GM18498 (cell line): ENCODE measurements at regions not wholly inside any gene's neighbourhood (a gene's known extent, or its start where the extent isn't known, plus 50 kb on each side); places are given as distances from the start of the nearest gene placed in this dataset.
"Not testable (repeated sequence)": the region's sequence is repeated elsewhere in the genome, so short reads cannot be mapped to it uniquely, and the experiment has no call there.

Experiments used
- ATAC-seq: cut with Tn5 transposase; IDR thresholded peaks from one replicate; pipeline ENCODE4 v1.9.1; 2021; ENCODE audit warnings: mild to moderate bottlenecking, moderate library complexity; ENCODE audit not compliant: unreplicated experiment

- no peak for ATAC-seq
Observed at GRCh38 chr12:17016116-17016864, 410.3 kb upstream of the LMO3 start.

- no peak for ATAC-seq
Observed at GRCh38 chr12:17015501-17015900, 409.5 kb upstream of the LMO3 start.

DNA sequence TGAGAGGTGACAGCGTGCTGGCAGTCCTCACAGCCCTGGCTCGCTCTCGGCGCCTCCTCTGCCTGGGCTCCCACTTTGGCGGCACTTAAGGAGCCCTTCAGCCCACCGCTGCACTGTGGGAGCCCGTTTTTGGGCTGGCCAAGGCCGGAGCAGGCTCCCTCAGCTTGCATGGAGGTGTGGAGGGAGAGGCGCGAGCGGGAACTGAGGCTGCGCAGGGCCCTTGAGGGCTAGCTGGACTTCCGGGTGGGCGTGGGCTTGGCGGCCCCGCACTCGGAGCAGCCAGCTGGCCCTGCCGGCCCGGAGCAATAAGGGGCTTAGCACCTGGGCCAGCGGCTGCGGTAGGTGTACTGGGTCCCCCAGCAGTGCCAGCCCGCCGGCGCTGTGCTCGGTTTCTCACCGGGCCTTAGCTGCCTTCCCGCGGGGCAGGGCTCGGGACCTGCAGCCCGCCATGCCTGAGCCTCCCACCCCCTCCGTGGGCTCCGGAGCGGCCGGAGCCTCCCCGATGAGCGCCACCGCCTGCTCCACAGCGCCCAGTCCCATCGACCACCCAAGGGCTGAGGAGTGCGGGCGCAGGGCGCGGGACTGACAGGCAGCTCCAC, 401.6 kb upstream of the LMO3 start:
- not testable (repeated sequence) for ATAC-seq

DNA sequence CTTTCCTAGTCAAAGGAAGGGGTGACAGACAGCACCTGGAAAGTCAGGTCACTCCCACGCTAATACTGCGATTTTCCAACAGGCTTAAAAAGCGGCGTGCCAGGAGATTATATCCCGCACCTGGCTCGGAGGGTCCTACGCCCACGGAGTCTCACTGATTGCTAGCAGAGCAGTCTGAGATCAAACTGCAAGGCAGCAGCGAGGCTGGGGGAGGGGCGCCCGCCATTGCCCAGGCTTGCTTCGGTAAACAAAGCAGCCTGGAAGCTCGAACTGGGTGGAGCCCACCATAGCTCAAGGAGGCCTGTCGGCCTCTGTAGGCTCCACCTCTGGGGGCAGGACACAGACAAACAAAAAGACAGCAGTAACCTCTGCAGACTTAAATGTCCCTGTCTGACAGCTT, 392.6 kb upstream of the LMO3 start:
- not testable (repeated sequence) for ATAC-seq

DNA sequence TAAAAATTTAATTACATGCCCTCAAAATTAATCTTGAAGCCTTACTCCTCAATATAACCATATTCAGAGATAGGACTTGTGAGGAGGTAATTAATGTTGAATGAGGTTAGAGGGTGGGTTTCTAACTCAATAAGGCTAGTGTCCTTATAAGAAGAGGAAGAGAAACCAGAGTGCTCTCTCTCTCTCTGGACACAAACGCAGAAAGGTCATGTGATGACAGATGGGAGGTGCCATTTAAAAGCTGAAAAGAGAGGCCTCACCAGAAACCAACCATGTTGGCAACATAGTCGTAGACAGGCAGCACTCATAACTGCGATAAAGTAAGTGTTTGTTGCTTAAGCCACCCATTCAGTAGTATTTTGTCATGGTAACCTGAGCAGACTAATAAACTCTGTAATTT, 378.5 kb upstream of the LMO3 start:
- peak; percentile 48 for ATAC-seq

GRCh38 chr12:16972923-16973770, 367.2 kb upstream of the LMO3 start:
- no peak for ATAC-seq

GRCh38 chr12:16962889-16963288, 356.9 kb upstream of the LMO3 start:
- ATAC-seq = no peak

DNA sequence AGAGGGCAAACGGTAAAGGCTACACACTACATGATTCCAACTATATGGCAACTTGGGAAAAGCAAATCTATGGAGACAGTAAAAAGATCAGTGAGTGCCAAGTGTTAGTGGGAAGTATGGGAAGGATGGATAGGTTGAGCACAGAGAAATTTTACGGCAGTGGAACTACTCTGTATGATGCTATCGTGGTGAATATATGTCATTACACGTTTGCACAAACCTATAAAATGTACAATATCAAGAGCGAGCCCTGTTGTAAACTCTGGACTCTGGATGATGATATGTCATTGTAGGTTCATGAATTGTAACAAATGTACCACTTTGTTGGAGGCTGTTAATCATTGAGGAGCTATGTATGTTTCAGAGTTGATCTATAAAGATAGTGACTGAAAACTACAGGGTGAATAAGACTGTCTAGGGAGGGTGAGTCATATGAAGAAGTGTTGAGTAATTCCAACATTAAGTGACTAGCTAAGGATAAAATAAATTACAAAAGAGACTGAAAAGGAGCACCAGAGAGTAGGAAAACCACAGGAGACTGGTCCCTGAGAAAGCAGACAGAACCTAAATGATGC, 349.2 kb upstream of the LMO3 start:
- no peak for ATAC-seq

DNA sequence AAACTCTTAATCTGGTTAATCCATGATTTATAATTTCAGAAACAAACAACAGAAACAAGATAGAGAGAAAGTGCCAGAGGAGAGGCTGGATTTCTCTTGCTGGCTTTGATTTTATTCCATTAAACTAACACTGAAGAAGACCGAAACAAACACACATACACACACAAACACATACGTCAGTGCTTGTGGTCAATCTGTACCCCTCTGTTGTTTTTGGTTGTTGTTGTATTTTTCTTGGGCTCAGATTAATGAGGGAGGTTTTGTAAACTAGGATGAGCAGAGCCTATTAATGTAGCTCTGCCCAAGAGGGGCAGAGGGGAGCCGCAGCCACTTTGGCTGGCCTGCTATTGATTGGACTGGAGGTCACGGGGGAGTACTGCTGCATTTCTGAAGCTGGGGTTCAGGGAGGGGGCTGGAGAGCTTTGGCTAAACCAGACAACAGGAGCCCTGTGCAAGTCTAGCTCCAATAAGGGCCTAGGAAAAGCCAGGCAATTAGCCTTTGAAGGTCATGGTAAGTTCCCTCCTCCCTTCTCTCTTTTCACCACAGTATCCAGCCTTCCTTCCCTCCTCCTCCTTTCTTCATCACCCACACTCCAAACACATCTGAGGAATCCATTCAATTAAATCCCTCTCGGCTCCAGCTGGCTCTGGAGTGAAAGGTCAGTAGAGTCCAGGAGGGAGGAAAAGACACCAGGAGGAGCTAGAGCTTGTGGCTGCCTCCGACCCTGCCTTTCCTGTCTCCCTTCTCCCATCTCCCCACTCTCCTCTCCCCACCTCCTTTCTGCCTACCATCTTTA, 344.1 kb upstream of the LMO3 start:
- ATAC-seq = no peak

DNA sequence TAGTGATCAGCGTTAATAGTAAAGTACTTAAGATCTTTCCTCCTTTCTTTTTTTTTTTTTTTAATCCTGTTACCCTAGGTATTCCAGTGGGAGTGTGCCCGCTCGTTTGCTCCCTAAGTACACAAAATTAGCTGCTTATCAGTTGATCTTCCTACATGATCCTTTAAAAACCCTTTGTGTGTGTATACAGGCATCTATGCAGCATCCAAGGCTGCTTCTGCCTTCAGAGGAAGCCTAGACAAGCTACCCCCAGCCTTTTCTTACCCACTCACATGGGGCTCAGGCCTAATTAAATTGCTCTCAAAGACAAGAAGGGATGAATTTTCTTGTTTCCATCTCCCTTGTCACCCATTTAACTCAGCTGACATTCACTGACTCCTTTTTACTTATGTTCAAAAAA, 343.4 kb upstream of the LMO3 start:
- no peak for ATAC-seq

- no peak for ATAC-seq
Observed at GRCh38 chr12:16946704-16947103, 340.7 kb upstream of the LMO3 start.

- ATAC-seq = peak; percentile 99
Observed at GRCh38 chr12:16939871-16940306, 333.9 kb upstream of the LMO3 start.

- no peak for ATAC-seq
Observed at GRCh38 chr12:16927259-16927658, 321.3 kb upstream of the LMO3 start.

DNA sequence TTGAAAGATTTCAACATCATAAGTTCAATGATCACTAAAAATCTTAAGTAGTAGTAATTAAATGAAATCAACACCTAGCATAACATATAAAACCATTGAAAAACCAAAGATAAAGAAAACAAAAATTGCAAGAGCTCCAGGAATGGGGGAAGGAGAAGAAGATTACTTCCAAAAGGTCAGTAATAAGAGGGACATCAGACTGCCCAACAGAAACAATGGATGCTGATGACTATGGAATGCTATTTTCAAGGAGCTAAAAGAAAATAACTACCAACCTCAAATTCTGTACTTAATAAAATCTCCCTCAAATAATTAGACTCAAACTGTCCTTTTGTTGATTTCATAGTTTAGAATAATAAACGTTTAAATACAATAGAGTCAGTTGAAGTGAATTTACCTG, 314.5 kb upstream of the LMO3 start:
- ATAC-seq = no peak

- no peak for ATAC-seq
Observed at GRCh38 chr12:16919551-16919950, 313.6 kb upstream of the LMO3 start.

DNA sequence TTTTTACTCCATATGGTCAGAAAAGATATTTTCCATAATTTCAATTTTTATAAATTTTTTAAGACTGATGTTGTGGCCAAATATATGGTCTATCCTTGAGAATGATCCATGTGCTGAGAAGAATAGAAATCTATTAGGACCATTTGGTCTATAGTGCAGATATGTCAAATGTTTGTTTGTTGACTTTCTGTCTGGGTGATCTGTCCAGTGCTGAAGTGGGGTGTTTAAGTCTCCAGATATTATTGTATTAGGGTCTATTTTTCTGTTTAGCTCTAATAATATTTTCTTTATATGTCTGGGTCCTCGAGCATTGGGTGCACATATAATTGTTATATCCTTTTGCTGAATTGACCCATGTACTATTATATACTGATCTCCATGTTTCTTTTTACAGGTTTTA, 308.9 kb upstream of the LMO3 start:
- ATAC-seq = no peak

DNA sequence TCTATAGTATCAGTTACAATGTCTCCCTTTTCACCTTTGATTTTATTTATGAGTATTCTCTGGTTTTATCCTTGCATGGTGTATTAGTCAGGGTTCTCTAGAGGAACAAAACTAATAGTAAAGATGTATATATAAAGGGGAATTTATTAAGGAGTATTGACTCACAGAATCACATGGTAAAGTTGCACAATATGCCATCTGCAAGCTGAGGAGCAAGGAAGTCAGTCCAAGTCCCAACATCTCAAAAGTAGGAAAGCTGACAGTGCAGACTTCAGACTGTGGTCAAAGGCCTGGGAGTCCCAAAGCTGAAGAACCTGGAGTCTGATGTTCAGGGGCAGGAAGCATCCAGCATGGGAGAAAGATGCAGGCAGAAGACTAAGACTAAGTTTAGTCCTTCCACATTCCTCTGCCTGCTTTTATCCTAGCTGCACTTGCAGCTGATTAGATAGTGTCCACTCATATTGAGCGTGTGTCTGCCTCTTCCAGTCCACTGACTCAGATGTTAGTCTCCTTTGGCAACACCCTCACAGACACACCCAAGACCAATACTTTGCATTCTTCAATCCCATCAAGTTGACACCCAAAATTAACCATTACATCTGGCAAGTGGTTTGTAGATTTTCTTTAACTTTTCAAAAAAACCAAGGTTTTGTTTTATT, 308.0 kb upstream of the LMO3 start:
- no peak for ATAC-seq

GRCh38 chr12:16901946-16902345, 296.0 kb upstream of the LMO3 start:
- no peak for ATAC-seq

- no peak for ATAC-seq
Observed at GRCh38 chr12:16893426-16893825, 287.5 kb upstream of the LMO3 start.

DNA sequence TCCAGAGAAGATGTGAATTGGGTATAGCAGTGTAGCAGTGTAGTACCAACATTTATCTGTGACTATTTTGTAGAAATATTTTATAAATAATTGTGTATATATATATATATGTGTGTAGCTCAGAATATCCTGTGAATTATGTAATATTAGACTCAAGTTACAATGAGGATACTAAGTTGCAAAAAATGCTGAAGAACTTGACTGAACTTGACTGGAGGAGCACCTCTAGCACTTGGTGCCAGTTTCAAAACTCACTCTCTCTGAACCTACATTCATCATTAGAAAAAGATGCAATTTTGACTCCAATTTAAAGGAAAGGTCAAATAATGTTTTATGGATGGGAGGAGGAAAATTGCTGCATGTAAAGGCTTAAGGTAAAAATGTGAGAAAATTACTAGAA, 285.7 kb upstream of the LMO3 start:
- no peak for ATAC-seq
